B cell (primary cell): ENCODE measurements at regions not wholly inside any gene's neighbourhood (a gene's known extent, or its start where the extent isn't known, plus 50 kb on each side); places are given as distances from the start of the nearest gene placed in this dataset.

Source experiments
- ATAC-seq: fragments of 200-7000 bp; cut with Tn5 transposase; one replicate; pipeline ENCODE4 v1.10.0; 2021; ENCODE audit warnings: low read depth, mild to moderate bottlenecking, moderate number of reproducible peaks, moderate library complexity
- CTCF ChIA-PET: fragments of 350-600 bp; sonication (Branson Sonifier 250); formaldehyde crosslinking; loops from one replicate; lab custom pipeline; 2021; ENCODE audit warnings: antibody characterized with exemption, inconsistent platforms; lab: Charles Lee
- POLR2A ChIA-PET: fragments of 350-600 bp; sonication (Branson Sonifier 250); formaldehyde crosslinking; loops from one replicate; lab custom pipeline; 2021; ENCODE audit warnings: antibody characterized with exemption; lab: Charles Lee
- DNase-seq: peaks from one replicate; pipeline ENCODE4 v3.0.0; 2013
- H2AFZ ChIP-seq: 2 replicates; pipeline ENCODE4 v1.6.1; 2012; ENCODE audit warnings: mild to moderate bottlenecking, low read depth, low read length; ENCODE audit not compliant: insufficient read depth, poor library complexity, severe bottlenecking
- H3K27ac ChIP-seq, 2 donors: 1 replicate in 1 of 2; 2 replicates in 1 of 2; pipeline ENCODE4 v1.5.1; 2012 to 2013; ENCODE audit warnings: low read length in 2 of 2, mild to moderate bottlenecking in 2 of 2, moderate library complexity in 1 of 2
- H3K27me3 ChIP-seq, 4 experiments: fragments of 200-600 bp in 1 of 4; sonication (generic) in 1 of 4; replicated peaks in 1 of 4; 1 replicate in 2 of 4; 2 replicates in 2 of 4; pipeline versions ENCODE4 v1.6.1 to v1.7.0; 2013 to 2016; ENCODE audit warnings: low read length in 3 of 4, mild to moderate bottlenecking in 2 of 4, mixed read lengths in 1 of 4, moderate library complexity in 1 of 4; ENCODE audit not compliant: insufficient read depth in 4 of 4, control insufficient read depth in 3 of 4; ENCODE audit errors: control extremely low read depth in 1 of 4
- H3K36me3 ChIP-seq, 2 experiments: replicated peaks in 1 of 2; 1 replicate in 1 of 2; 2 replicates in 1 of 2; pipeline versions ENCODE4 v1.6.1 to v1.7.1; 2013; ENCODE audit warnings: low read length in 1 of 2; ENCODE audit not compliant: insufficient read depth in 2 of 2, control insufficient read depth in 1 of 2; ENCODE audit errors: control extremely low read depth in 1 of 2, extremely low read depth in 1 of 2
- H3K4me1 ChIP-seq, 2 donors: fragments of 200-600 bp in 1 of 2; sonication (generic) in 1 of 2; 1 replicate in 1 of 2; 2 replicates in 1 of 2; pipeline versions ENCODE4 v1.5.1 to v1.6.1; 2013 to 2017; ENCODE audit warnings: low read length in 2 of 2; ENCODE audit not compliant: control insufficient read depth in 2 of 2, insufficient read depth in 2 of 2
- H3K4me2 ChIP-seq: replicated peaks from 2 replicates; pipeline ENCODE3; 2012; ENCODE audit warnings: mild to moderate bottlenecking, low read depth, low read length; ENCODE audit not compliant: poor library complexity, severe bottlenecking
- H3K4me3 ChIP-seq, 5 experiments: fragments of 200-600 bp in 1 of 5; sonication (generic) in 1 of 5; 1 replicate in 3 of 5; 2 replicates in 2 of 5; pipeline versions ENCODE4 v1.5.1 to v1.7.0; 2011 to 2016; ENCODE audit warnings: low read length in 4 of 5, mild to moderate bottlenecking in 4 of 5, low read depth in 2 of 5, control low read depth in 1 of 5, moderate library complexity in 1 of 5; ENCODE audit not compliant: insufficient read depth in 1 of 5; ENCODE audit errors: control extremely low read depth in 1 of 5, extremely low read depth in 1 of 5
- H3K79me2 ChIP-seq: fragments of 200-600 bp; sonication (generic); one replicate; pipeline ENCODE4 v1.6.0; 2016; ENCODE audit warnings: low read length; ENCODE audit not compliant: control insufficient read depth, insufficient read depth
- H3K9ac ChIP-seq: fragments of 200-600 bp; sonication (generic); 2 replicates; pipeline ENCODE4 v1.6.1; 2017; ENCODE audit warnings: mild to moderate bottlenecking, low read length, moderate library complexity
- H3K9me3 ChIP-seq, 3 donors: one replicate each; pipeline versions ENCODE4 v1.6.1 to v1.7.1; 2013; ENCODE audit warnings: low read length in 2 of 3; ENCODE audit not compliant: control insufficient read depth in 2 of 3, insufficient read depth in 1 of 3; ENCODE audit errors: control extremely low read depth in 1 of 3
- H4K20me1 ChIP-seq: 2 replicates; pipeline ENCODE4 v1.6.0; 2012; ENCODE audit warnings: mild to moderate bottlenecking, low read length; ENCODE audit not compliant: insufficient read depth, control insufficient read depth, poor library complexity, severe bottlenecking
- H3K27ac Mint-ChIP-seq: one replicate; pipeline ENCODE4 v1.8.0; 2021; ENCODE audit warnings: mixed read lengths
- H3K27me3 Mint-ChIP-seq: one replicate; pipeline ENCODE4 v1.8.0; 2021; ENCODE audit warnings: mixed read lengths
- H3K4me1 Mint-ChIP-seq: one replicate; pipeline ENCODE4 v1.8.0; 2021; ENCODE audit warnings: mixed read lengths
- H3K4me3 Mint-ChIP-seq: one replicate; pipeline ENCODE4 v1.8.0; 2021; ENCODE audit warnings: mixed read lengths
- H3K9me3 Mint-ChIP-seq: one replicate; pipeline ENCODE4 v1.8.0; 2022; ENCODE audit warnings: mixed read lengths; ENCODE audit not compliant: insufficient read depth
- EZH2 ChIP-seq: IDR thresholded peaks from 2 replicates; pipeline ENCODE4 v1.6.1; 2012; ENCODE audit warnings: borderline replicate concordance, low read depth, mild to moderate bottlenecking, moderate library complexity, low read length; ENCODE audit not compliant: insufficient read depth, poor library complexity, severe bottlenecking
- WGBS: methylation state at CpG from one replicate; pipeline ENCODE4 v1.1.5; 2013; ENCODE audit warnings: missing lambda C conversion rate; ENCODE audit not compliant: insufficient coverage; 5-methylcytosine and 5-hydroxymethylcytosine counted together
- intact Hi-C: fragments of 100-400 bp; cut with micrococcal nuclease; formaldehyde crosslinking; loops from one replicate; pipeline ENCODE4 v1.10.0; 2022
- TF ChIP-seq, protein P1 (sequence below): fragments of 200-600 bp; IDR thresholded peaks from one replicate; pipeline ENCODE4 v1.8.0; 2022; ENCODE audit warnings: antibody characterized with exemption, mild to moderate bottlenecking

DNA sequence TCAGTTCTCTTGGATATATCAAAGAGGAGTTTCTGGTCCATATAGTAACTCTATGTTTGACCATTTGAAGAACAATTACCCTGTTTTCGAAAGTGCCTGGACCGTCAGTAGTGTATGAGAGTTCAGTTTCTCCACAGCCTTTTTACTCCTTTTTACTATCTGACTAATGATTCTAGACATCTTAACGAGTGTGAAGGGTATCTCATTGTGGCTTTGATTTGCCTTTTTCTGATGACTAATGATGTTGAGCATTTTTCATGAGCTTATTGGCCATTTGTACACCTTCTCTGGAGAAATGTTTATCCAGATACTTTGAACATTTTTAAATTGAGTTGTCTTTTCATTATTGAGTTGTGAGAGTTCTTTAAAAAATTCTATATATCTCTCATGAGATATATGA, 114.9 kb upstream of the ATXN1 start:
- ChIA-PET CTCF (no interaction called here), POLR2A (no interaction called here)
- H3K4me2 ChIP-seq, result no peak overlapping the region
- H3K4me3 ChIP-seq, result no peak overlapping the region
- H3K9ac ChIP-seq, result no peak overlapping the region
- intact Hi-C loops, result no loop called here
- H3K27ac ChIP-seq, result no peak overlapping the region
- no peak overlapping the region for H3K27ac Mint-ChIP-seq
- H3K27me3 Mint-ChIP-seq, result peaks cover 38% of the 10 kb centered on the region
- no CpG with 5 or more reads among the region's 3 CpGs for WGBS
- no peak for ATAC-seq
- H3K9me3 ChIP-seq, result no peaks in the 10 kb centered on the region
- no peak for TF ChIP-seq EZH2
- TF ChIP-seq, protein P1, sequence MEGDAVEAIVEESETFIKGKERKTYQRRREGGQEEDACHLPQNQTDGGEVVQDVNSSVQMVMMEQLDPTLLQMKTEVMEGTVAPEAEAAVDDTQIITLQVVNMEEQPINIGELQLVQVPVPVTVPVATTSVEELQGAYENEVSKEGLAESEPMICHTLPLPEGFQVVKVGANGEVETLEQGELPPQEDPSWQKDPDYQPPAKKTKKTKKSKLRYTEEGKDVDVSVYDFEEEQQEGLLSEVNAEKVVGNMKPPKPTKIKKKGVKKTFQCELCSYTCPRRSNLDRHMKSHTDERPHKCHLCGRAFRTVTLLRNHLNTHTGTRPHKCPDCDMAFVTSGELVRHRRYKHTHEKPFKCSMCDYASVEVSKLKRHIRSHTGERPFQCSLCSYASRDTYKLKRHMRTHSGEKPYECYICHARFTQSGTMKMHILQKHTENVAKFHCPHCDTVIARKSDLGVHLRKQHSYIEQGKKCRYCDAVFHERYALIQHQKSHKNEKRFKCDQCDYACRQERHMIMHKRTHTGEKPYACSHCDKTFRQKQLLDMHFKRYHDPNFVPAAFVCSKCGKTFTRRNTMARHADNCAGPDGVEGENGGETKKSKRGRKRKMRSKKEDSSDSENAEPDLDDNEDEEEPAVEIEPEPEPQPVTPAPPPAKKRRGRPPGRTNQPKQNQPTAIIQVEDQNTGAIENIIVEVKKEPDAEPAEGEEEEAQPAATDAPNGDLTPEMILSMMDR, result no peak
- no peaks in the 10 kb centered on the region for H4K20me1 ChIP-seq
- H3K27me3 ChIP-seq, result no peaks in the 10 kb centered on the region
- no peak overlapping the region for H2AFZ ChIP-seq
- peaks cover 7% of the 10 kb centered on the region for H3K9me3 Mint-ChIP-seq
- H3K4me1 Mint-ChIP-seq, result no peaks in the 10 kb centered on the region
- H3K36me3 ChIP-seq, result no peaks in the 10 kb centered on the region
- H3K4me1 ChIP-seq, result no peaks in the 10 kb centered on the region
- H3K79me2 ChIP-seq, result no peaks in the 10 kb centered on the region
- no peak overlapping the region for H3K4me3 Mint-ChIP-seq
- no peak for DNase-seq

DNA sequence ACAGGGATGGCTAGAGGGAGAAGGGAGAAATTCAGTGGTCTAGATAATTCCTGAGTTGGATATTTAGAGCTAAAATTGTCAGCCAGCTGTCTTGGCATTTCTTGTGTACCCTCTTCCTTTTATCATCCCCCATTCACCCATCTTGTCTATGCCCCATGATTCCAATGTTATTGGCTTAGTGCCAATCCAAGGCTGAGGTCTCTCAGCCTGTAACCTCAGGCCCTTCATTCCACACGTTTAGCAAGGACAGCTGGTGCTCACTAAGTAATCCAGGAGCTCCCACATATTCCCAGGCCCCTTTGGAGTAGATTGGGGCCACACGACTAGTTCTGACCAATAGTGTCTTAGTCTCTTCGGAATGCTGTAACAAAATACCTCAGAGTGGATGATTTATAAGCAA, 112.4 kb upstream of the ATXN1 start:
- no peak overlapping the region for H3K27ac Mint-ChIP-seq
- CTCF ChIA-PET, result no interaction called here
- POLR2A ChIA-PET, result no interaction called here

More for the DNA sequence above, 112.4 kb upstream of the ATXN1 start:
- Histone ChIP-seq H2AFZ (no peak overlapping the region), H3K4me1 (no peaks in the 10 kb centered on the region), H3K4me2 (no peak overlapping the region), H4K20me1 (no peaks in the 10 kb centered on the region), H3K79me2 (no peaks in the 10 kb centered on the region), H3K9me3 (no peaks in the 10 kb centered on the region), H3K9ac (no peak overlapping the region), H3K27me3 (no peaks in the 10 kb centered on the region), H3K36me3 (no peaks in the 10 kb centered on the region), H3K4me3 (no peak overlapping the region), H3K27ac (no peak overlapping the region)
- TF ChIP-seq, protein P1, result no peak
- no peak for TF ChIP-seq EZH2
- H3K4me1 Mint-ChIP-seq, result no peaks in the 10 kb centered on the region
- no peak for ATAC-seq
- peaks cover 25% of the 10 kb centered on the region for H3K27me3 Mint-ChIP-seq
- H3K9me3 Mint-ChIP-seq, result peaks cover 7% of the 10 kb centered on the region
- DNase-seq, result no peak
- intact Hi-C loops, result no loop called here
- WGBS, result no CpG with 5 or more reads among the region's 3 CpGs
- H3K4me3 Mint-ChIP-seq, result no peak overlapping the region
